Upper lobe of left lung (tissue), 6 donors: ENCODE measurements at regions not wholly inside any gene's neighbourhood (a gene's known extent, or its start where the extent isn't known, plus 50 kb on each side); places are given as distances from the start of the nearest gene placed in this dataset.

Experiments used
- ATAC-seq, 2 donors: fragments of 200-7000 bp; cut with Tn5 transposase; one replicate each; pipeline ENCODE4 v1.9.1; 2022; ENCODE audit warnings: mild to moderate bottlenecking in 2 of 2, moderate library complexity in 2 of 2; ENCODE audit not compliant: low FRiP score in 2 of 2
- DNase-seq, 2 donors: peaks; one replicate each; pipeline ENCODE4 v3.0.0-alpha.2; 2019 to 2020
- H3K27ac ChIP-seq, 4 donors: fragments of 200-600 bp; sonication (generic); one replicate each; pipeline ENCODE4 v1.5.1; 2016 to 2019
- H3K27me3 ChIP-seq, 4 donors: fragments of 200-600 bp; sonication (generic); one replicate each; pipeline ENCODE4 v1.5.1; 2017 to 2019
- H3K36me3 ChIP-seq, 4 donors: fragments of 200-600 bp; sonication (generic); one replicate each; pipeline ENCODE4 v1.5.1; 2016 to 2019
- H3K4me1 ChIP-seq, 4 donors: fragments of 200-600 bp; sonication (generic); one replicate each; pipeline ENCODE4 v1.5.1; 2018 to 2019
- H3K4me3 ChIP-seq, 4 donors: fragments of 200-600 bp; sonication (generic); one replicate each; pipeline ENCODE4 v1.5.1; 2017 to 2019; ENCODE audit warnings: mild to moderate bottlenecking in 2 of 4, moderate library complexity in 1 of 4
- H3K9me3 ChIP-seq, 4 donors: fragments of 200-600 bp; sonication (generic); one replicate each; pipeline ENCODE4 v1.5.1; 2018 to 2019
- CTCF ChIP-seq, 6 experiments: fragments of 450-650 bp in 4 of 6; fragments of 200-600 bp in 2 of 6; sonication (generic) in 2 of 6; IDR thresholded peaks; one replicate each; pipeline ENCODE4 v1.5.1; 2016 to 2019; ENCODE audit warnings: antibody characterized with exemption in 6 of 6
- EP300 ChIP-seq, 4 donors: sonication (generic); formaldehyde crosslinking; IDR thresholded peaks; one replicate each; pipeline ENCODE4 v1.5.1; 2017; ENCODE audit warnings: antibody characterized with exemption in 4 of 4, control low read depth in 2 of 4
- POLR2A ChIP-seq, 4 donors: fragments of 450-650 bp; IDR thresholded peaks; one replicate each; pipeline ENCODE4 v1.5.1; 2016 to 2017; ENCODE audit warnings: antibody characterized with exemption in 4 of 4, mild to moderate bottlenecking in 2 of 4
- POLR2AphosphoS5 ChIP-seq, 2 donors: sonication (generic); formaldehyde crosslinking; IDR thresholded peaks; one replicate each; pipeline ENCODE4 v1.5.1; 2017; ENCODE audit warnings: antibody characterized with exemption in 2 of 2
- WGBS, 2 donors: methylation state at CpG; one replicate each; pipeline ENCODE4 v1.1.5; 2017 to 2018; 5-methylcytosine and 5-hydroxymethylcytosine counted together
- donor health status: DM: no; HTN: no; CAD: no; lungs with moderate emphysema.
- donor health status: DM: no; HTN: yes; CAD: no; lungs with severe emphysema.

- no peaks in the 10 kb centered on the region for H3K27me3 ChIP-seq
- no peak overlapping the region for H3K4me3 ChIP-seq
- H3K27ac ChIP-seq = no peak overlapping the region
- ATAC-seq (no peak), DNase-seq (no peak)
- H3K9me3 ChIP-seq = no peaks in the 10 kb centered on the region
- 28 to 43% methylated on average over 18 of the region's 18 CpGs for WGBS, 2 donors
- no peaks in the 10 kb centered on the region for H3K4me1 ChIP-seq
- TF ChIP-seq CTCF (IDR thresholded peaks at IDR 0.05) (no peak), EP300 (IDR thresholded peaks at IDR 0.05) (no peak), POLR2AphosphoS5 (IDR thresholded peaks at IDR 0.05) (no peak), POLR2A (IDR thresholded peaks at IDR 0.05) (no peak)
- no peaks in the 10 kb centered on the region for H3K36me3 ChIP-seq
These were observed 292.0 kb downstream of the NSG2 start for GRCh38 chr5:174337276-174338184.

- H3K27me3 ChIP-seq = no peaks in the 10 kb centered on the region
- no peak overlapping the region for H3K27ac ChIP-seq
- no peaks in the 10 kb centered on the region for H3K4me1 ChIP-seq
- ATAC-seq = peak in 1 of 2 donors; percentile 54
- H3K9me3 ChIP-seq = no peaks in the 10 kb centered on the region
- TF ChIP-seq EP300 (IDR thresholded peaks at IDR 0.05) (no peak), POLR2A (IDR thresholded peaks at IDR 0.05) (no peak), POLR2AphosphoS5 (IDR thresholded peaks at IDR 0.05) (no peak), CTCF (IDR thresholded peaks at IDR 0.05) (no peak)
- no peak for DNase-seq
- no peak overlapping the region for H3K4me3 ChIP-seq
- H3K36me3 ChIP-seq = no peaks in the 10 kb centered on the region
- 40 to 42% methylated on average over 13 of the region's 13 CpGs for WGBS, 2 donors
These were observed 292.9 kb downstream of the NSG2 start for GRCh38 chr5:174338185-174339010.

GRCh38 chr5:174339130-174339529 lies 293.6 kb downstream of the NSG2 start:
- ATAC-seq = no peak
- H3K9me3 ChIP-seq = no peaks in the 10 kb centered on the region
- H3K27me3 ChIP-seq = no peaks in the 10 kb centered on the region
- H3K4me1 ChIP-seq = no peaks in the 10 kb centered on the region
- H3K36me3 ChIP-seq = no peaks in the 10 kb centered on the region
- DNase-seq = no peak
- no peak for TF ChIP-seq CTCF (IDR thresholded peaks at IDR 0.05)
- TF ChIP-seq EP300 (IDR thresholded peaks at IDR 0.05) = no peak
- no peak for TF ChIP-seq POLR2A (IDR thresholded peaks at IDR 0.05)
- no peak for TF ChIP-seq POLR2AphosphoS5 (IDR thresholded peaks at IDR 0.05)
- H3K4me3 ChIP-seq = no peak overlapping the region
- 88 to 95% methylated on average over 4 of the region's 4 CpGs for WGBS, 2 donors
- H3K27ac ChIP-seq = no peak overlapping the region

GRCh38 chr5:174340226-174340625 lies 294.7 kb downstream of the NSG2 start:
- H3K27ac ChIP-seq = no peak overlapping the region
- no peaks in the 10 kb centered on the region for H3K4me1 ChIP-seq
- DNase-seq (no peak), ATAC-seq (no peak)
- TF ChIP-seq CTCF (IDR thresholded peaks at IDR 0.05) = no peak
- no peak for TF ChIP-seq POLR2A (IDR thresholded peaks at IDR 0.05)
- TF ChIP-seq POLR2AphosphoS5 (IDR thresholded peaks at IDR 0.05) = no peak
- no peak for TF ChIP-seq EP300 (IDR thresholded peaks at IDR 0.05)
- H3K27me3 ChIP-seq = no peaks in the 10 kb centered on the region
- H3K36me3 ChIP-seq = no peaks in the 10 kb centered on the region
- H3K9me3 ChIP-seq = no peaks in the 10 kb centered on the region
- no peak overlapping the region for H3K4me3 ChIP-seq
- WGBS, 2 donors = 78 to 83% methylated on average over 5 of the region's 5 CpGs
